RWPE2 (cell line): ENCODE measurements at regions not wholly inside any gene's neighbourhood (a gene's known extent, or its start where the extent isn't known, plus 50 kb on each side); places are given as distances from the start of the nearest gene placed in this dataset.

ENCODE experiments used
- ATAC-seq: fragments of 200-7000 bp; cut with Tn5 transposase; 3 replicates; pipeline ENCODE4 v1.9.1; 2021; ENCODE audit warnings: low read depth
- DNase-seq: peaks from one replicate; pipeline ENCODE4 v3.0.0-alpha.2; 2020; ENCODE audit warnings: low spot score
- H3K27ac ChIP-seq: fragments of 450-650 bp; 2 replicates; pipeline ENCODE4 v1.5.1; 2017; ENCODE audit warnings: mild to moderate bottlenecking; ENCODE audit not compliant: poor library complexity, severe bottlenecking
- H3K27me3 ChIP-seq: fragments of 250-450 bp; sonication (Bioruptor Pico); 2 replicates; pipeline ENCODE4 v1.5.1; 2021; ENCODE audit warnings: mild to moderate bottlenecking, moderate library complexity; ENCODE audit not compliant: insufficient read depth, poor library complexity, severe bottlenecking
- H3K36me3 ChIP-seq: fragments of 250-450 bp; sonication (Bioruptor Pico); 2 replicates; pipeline ENCODE4 v1.5.1; 2020; ENCODE audit warnings: low read depth, mild to moderate bottlenecking, moderate library complexity
- H3K4me1 ChIP-seq: fragments of 250-450 bp; sonication (Bioruptor Pico); 2 replicates; pipeline ENCODE4 v1.5.1; 2021; ENCODE audit warnings: mild to moderate bottlenecking, moderate library complexity; ENCODE audit not compliant: insufficient read depth, poor library complexity, severe bottlenecking
- H3K4me3 ChIP-seq: fragments of 250-450 bp; sonication (Bioruptor Pico); 2 replicates; pipeline ENCODE4 v1.5.1; 2021; ENCODE audit warnings: mild to moderate bottlenecking, moderate library complexity; ENCODE audit not compliant: severe bottlenecking
- H3K9me3 ChIP-seq: fragments of 250-450 bp; sonication (Bioruptor Pico); 2 replicates; pipeline ENCODE4 v1.5.1; 2021; ENCODE audit warnings: mild to moderate bottlenecking, moderate library complexity; ENCODE audit not compliant: severe bottlenecking
- TF ChIP-seq, protein P1 (sequence below): fragments of 450-650 bp; IDR thresholded peaks from one replicate; pipeline ENCODE4 v1.5.1; 2017; ENCODE audit warnings: mild to moderate bottlenecking, moderate library complexity; ENCODE audit not compliant: poor library complexity, severe bottlenecking

GRCh38 chr5:2461701-2462691, 289.5 kb downstream of the IRX2 start:
- Histone ChIP-seq H3K36me3 (no peaks in the 10 kb centered on the region), H3K9me3 (peaks cover 3% of the 10 kb centered on the region), H3K4me3 (no peak overlapping the region), H3K27me3 (peaks cover 17% of the 10 kb centered on the region), H3K4me1 (no peaks in the 10 kb centered on the region), H3K27ac (no peak overlapping the region)
- no peak for ATAC-seq
- DNase-seq, result no peak
- TF ChIP-seq, protein P1, sequence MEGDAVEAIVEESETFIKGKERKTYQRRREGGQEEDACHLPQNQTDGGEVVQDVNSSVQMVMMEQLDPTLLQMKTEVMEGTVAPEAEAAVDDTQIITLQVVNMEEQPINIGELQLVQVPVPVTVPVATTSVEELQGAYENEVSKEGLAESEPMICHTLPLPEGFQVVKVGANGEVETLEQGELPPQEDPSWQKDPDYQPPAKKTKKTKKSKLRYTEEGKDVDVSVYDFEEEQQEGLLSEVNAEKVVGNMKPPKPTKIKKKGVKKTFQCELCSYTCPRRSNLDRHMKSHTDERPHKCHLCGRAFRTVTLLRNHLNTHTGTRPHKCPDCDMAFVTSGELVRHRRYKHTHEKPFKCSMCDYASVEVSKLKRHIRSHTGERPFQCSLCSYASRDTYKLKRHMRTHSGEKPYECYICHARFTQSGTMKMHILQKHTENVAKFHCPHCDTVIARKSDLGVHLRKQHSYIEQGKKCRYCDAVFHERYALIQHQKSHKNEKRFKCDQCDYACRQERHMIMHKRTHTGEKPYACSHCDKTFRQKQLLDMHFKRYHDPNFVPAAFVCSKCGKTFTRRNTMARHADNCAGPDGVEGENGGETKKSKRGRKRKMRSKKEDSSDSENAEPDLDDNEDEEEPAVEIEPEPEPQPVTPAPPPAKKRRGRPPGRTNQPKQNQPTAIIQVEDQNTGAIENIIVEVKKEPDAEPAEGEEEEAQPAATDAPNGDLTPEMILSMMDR, result no peak

GRCh38 chr5:2460098-2460497, 291.4 kb downstream of the IRX2 start:
- Histone ChIP-seq H3K36me3 (no peaks in the 10 kb centered on the region), H3K4me1 (no peaks in the 10 kb centered on the region), H3K9me3 (peaks cover 3% of the 10 kb centered on the region), H3K27ac (no peak overlapping the region), H3K27me3 (peaks cover 19% of the 10 kb centered on the region), H3K4me3 (no peak overlapping the region)
- ATAC-seq, result no peak
- no peak for DNase-seq
- TF ChIP-seq, protein P1, result no peak

DNA sequence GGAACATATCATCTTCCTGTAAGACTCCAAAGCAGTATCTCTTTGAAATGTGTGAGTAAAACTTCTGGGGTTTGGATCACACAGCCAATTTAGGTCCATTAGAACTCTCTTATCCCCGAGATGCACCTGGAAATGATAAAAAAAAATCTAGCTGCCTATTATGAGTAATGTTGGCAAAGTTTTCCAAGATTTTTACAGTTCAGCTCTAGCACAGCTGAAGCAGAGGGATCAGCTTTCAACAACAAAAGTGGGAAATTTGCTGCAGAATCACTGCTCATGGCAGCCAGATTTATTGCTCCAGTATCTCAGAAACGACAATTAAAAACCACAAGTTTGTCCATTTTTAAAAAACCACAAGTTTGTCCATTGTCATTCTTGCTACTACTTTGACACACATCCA, 292.2 kb downstream of the IRX2 start:
- peaks cover 3% of the 10 kb centered on the region for H3K9me3 ChIP-seq
- TF ChIP-seq, protein P1, result no peak
- no peaks in the 10 kb centered on the region for H3K36me3 ChIP-seq

GRCh38 chr5:2455878-2456277, 295.6 kb downstream of the IRX2 start:
- ATAC-seq, result no peak
- H3K27me3 ChIP-seq, result peaks cover 7% of the 10 kb centered on the region

More for the DNA sequence above, 292.2 kb downstream of the IRX2 start:
- H3K27me3 ChIP-seq, result peaks cover 18% of the 10 kb centered on the region
- H3K4me1 ChIP-seq, result no peaks in the 10 kb centered on the region
- H3K4me3 ChIP-seq, result no peak overlapping the region
- no peak for DNase-seq
- ATAC-seq, result no peak
- H3K27ac ChIP-seq, result no peak overlapping the region

More at GRCh38 chr5:2455878-2456277, 295.6 kb downstream of the IRX2 start:
- H3K4me1 ChIP-seq, result no peaks in the 10 kb centered on the region
- no peak for DNase-seq
- H3K36me3 ChIP-seq, result no peaks in the 10 kb centered on the region
- H3K4me3 ChIP-seq, result no peak overlapping the region
- H3K27ac ChIP-seq, result no peak overlapping the region
- TF ChIP-seq, protein P1, result no peak
- H3K9me3 ChIP-seq, result peaks cover 3% of the 10 kb centered on the region
